Kasumi-1 (cell line): ENCODE measurements at regions not wholly inside any gene's neighbourhood (a gene's known extent, or its start where the extent isn't known, plus 50 kb on each side); places are given as distances from the start of the nearest gene placed in this dataset.

Experiments used
- DNase-seq, 2 experiments: peaks; one replicate each; lab custom pipeline; 2025; lab: John Stamatoyannopoulos, UW

DNA sequence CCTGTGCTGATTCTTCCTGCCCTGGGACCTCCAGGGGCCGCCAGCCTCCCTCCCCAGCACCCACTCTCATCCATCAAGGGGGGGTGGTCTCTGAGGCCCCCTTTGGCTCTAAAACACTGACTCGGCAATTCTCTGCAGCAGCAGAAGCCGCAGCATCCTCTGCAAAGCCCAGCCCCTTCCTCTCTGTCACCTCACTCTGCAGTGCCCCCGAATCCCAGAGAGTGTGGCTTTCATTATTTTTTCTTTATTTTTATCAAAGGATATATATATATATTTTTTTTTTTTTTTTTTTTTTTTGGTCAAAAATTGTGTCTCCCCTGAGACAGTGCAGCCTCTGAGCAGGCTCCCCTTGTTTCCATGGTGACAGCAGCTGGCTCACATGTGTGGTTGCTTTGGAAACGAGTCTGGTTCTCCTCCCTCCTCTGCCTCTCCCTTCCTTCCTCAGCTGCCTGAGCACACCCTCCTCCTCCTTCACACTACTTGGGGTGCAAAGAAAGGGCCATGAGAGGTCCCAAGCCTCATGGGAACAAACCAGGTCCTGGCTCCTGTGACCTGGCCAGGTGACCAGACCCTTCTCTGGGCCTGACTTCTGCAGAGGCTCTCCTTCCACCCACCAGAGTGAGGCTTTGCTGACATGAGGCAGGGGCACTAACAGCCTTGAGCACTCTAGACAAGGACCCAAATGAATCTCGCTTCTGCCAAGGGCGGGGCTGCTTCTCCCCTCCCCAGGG is 100.5 kb downstream of the LRRC74A start:
- peak; percentile 62 to 63 for DNase-seq

DNA sequence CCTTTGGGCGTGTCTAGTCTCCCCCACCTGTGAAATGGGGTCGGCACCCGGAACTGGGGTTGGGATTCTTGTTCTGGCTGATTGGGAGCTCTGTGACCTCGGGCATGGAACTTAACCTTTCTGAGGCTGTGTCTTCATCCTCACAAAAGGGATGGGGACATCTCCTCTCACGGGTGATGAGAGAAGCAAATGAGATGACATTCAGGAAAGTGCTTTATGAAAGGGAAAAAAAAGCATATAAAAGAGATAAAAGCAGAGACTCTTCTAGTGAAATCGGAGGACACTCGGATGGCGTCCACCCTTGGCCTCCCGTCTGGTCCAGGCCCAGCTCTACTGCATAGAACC is 98.9 kb downstream of the LRRC74A start:
- DNase-seq = no peak

DNA sequence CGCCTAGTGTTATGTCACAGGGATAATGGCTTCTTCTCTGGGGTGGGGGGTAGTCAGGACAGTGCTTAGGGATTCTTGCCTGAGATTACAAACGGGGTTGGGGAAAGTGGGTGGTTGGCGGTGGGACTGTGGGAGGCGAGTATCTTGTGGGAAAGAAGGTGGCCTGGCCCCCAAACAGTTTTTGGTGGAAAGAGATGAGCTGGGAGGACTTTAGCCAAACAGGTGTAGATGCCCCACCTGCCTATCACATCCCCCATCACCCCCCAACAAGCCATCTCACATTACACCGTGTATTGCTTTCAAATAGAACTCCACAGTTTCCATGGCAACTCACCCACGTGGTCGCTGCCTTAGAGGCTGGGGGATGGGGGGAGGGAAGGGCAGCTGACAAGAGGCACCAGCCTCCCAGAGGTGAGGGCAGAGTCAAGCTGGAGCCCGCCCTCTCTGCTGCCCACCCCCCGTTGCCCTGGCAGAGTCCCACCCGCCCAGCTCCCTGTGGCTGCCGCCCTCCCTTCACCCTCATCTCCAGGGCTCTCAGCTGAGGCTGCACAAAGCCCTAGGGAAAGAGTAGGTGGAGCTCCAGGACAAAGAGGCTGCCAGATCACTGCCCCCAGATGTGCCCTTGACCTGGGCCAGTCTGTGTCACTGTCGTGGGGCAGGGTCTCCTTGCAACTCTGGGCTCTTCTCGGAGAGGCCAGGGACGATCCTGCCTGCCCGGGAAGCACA is 98.3 kb downstream of the LRRC74A start:
- DNase-seq = no peak

DNA sequence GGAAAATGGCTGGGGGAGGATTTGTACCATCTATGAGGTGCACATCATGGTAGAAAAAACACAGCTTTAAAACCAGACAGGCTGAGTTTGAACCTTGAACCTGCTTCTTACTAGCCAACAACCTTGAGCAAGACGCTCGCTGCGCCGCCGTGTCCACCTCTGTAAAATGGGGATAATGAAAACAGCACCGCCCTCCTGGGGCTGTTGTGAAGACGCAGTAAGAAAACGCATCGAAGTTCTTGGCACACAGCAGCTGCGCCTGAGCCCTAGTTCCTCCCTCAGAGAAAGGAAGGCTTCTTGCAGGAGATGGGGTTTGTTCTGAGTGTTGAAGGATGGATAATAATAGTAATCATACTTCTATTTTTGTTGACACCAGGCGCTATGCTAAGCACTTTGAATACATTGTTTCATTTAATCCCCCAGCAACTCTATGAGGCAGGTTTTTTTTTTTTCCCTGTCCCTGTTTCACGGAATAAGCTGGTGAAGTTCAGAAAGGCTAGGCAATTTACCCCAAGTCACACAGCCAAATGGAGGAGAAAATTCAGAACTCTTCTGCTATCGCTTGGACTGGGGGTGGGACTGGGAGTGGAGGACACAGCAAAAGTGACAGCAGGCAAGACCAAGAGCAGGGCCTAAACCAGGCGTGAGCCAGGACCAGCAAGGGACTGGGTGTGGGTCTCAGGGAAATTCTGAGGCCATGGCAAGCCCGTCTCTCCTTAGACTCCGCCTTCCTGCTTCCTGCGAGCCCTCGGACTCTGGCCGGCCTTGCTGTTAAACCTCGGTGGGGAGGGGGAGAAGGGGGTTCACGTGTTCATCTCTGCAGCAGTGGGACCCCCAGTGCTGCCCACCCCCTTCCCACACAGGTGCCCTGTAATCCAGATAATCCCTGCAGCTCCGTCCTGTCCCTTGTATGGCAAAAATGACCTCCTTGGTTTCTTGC is 97.5 kb downstream of the LRRC74A start:
- DNase-seq = no peak

DNA sequence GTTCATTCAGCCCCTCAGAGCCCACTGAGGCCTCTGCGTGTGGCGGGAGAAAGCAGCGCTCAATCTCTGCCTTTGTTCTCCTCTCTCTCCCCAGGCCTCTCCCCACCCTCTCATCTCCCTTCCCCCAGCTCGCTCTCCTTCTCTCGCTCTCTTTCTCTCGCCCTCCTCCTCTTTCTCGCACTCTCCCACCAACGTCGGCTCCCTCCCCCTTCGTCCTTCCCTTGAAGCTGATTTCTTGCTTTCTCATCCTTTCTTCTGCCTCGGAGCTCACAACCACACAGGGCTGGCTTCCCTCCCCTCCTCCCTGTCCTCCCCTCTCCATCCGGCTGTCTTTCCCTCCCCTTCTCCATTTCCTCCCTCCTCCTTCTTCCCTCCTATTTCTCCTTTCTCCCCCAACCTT is 96.4 kb downstream of the LRRC74A start:
- no peak for DNase-seq

DNA sequence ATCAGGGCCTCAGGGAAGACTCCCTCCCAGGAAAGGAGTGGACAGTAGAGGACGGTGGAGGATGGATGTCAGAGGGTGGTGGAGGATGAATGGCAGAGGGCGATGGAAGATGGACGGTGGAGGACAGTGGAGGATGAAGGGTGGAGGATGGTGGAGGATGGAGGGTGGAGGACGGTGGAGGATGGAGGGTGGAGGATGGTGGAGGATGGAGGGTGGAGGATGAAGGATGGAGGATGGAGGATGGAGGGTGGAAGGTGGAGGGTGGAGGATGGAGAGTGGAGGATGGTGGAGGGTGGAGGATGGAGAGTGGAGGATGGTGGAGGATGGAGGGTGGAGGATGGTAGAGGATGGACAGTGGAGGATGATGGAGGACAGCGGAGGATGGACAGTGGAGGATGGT is 95.9 kb downstream of the LRRC74A start:
- no peak for DNase-seq

DNA sequence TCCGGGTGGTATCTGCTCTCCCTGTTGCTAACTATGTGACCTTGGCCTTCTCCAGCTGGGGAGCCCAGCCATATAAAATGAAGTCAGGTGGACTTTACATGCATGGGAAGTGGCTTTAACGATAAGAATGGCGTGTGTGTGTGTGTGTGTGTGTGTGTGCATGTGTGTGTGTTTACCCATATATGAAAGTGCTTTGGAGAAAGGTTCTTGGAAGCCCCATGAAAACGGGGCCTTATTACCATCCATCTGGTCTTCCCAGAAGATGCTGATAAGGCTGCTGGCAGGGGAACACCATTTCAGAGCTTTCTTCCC is 94.8 kb downstream of the LRRC74A start:
- no peak for DNase-seq

DNA sequence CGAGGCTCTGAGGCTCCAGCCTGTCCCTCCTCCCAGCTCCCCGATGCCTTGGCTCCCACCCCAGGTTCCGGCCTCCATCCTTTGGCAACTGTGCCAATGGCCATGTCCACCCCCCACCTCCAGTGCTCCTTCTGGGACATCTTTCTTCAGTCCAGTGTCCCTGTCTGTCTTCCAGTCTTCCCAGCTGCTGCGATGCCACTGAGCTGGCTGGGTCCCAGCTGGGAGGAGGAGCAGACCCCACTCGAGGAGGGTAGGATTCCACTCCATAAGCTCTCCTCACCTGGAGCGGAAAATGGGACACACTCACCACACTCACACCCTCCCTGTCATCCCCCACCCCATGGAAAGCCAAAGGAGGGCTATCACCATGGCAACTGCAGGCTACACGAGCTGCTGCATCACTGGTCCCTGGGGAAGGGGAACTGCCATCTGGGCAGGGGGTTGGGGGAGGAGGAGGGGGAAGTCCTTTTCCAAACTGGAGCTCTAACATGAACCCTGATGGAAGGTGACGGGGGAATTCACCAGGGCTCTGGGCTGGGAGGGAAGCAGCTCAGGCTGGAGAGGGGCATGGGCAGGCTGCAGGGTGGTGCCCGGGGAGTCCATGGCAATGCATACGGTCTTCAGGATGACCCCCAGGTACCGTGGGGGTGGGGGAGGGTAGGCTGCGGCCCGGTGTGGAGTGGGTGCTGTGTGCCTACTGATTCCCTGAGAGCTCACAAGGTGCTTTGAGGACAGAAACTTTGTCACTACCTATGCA is 94.3 kb downstream of the LRRC74A start:
- peak in 1 of 2 experiments; percentile 45 for DNase-seq

DNA sequence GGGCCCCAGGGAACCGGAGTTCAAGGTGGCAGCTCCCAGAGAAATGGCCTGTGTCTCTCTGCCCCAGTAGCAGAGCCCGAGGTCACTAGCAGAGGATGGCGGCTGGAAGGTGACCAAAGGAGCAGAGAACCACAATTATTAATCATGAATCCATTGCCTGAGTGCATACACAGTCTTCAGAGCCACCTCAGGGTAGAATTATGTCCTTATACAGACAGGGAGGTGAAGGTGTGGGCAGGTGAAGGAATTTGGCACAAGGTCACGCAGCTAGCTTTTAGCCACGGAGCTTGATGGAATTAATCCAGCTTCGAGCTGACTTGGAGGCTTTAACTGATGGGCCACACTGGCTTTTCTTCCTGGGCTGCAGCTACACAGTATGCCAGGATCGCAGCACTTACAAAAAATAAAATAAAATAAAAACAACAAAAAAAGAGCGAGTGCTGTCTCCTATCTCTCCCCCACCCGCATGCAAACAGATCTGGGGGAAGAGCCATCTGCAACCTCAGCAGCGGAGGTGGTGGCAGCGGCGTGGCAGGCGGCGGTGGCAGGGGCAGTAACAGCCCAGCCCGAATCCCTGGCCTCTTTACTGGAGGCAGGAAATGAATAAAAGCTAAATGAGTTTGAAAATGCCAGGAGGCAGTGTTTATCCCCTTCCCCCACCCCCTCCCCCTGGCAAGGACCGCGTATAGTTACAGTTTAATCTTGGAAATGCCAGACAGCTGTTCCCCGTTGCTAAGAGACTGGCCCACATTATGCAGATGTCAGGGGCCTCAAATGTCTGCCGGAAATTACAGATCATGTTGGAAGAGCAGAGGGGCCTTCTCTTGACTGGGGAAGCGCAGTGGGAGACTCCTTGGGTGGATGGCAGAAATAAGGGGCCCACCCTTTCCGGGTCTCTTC is 93.5 kb downstream of the LRRC74A start:
- DNase-seq = peak; percentile 96 to 97
